Astrocyte (in vitro differentiated cells and primary cell): ENCODE measurements at regions not wholly inside any gene's neighbourhood (a gene's known extent, or its start where the extent isn't known, plus 50 kb on each side); places are given as distances from the start of the nearest gene placed in this dataset.
"Not testable (repeated sequence)": the region's sequence is repeated elsewhere in the genome, so short reads cannot be mapped to it uniquely, and the experiment has no call there.

Experiments used
- DNase-seq: peaks from one replicate; pipeline ENCODE4 v3.0.0-alpha.2; 2010; ENCODE audit warnings: low read depth
- FAIRE-seq: peaks from 2 replicates; lab custom pipeline; 2011; peaks lifted over from hg19 to GRCh38; lab: Jason Lieb, UNC
- H2AFZ ChIP-seq: 2 replicates; pipeline ENCODE4 v1.6.0; 2012; ENCODE audit warnings: low read depth, low read length, inconsistent platforms
- H3K27ac ChIP-seq: 2 replicates; pipeline ENCODE4 v1.5.1; 2011; ENCODE audit warnings: low read depth, low read length, inconsistent platforms
- H3K27me3 ChIP-seq: 2 replicates; pipeline ENCODE4 v1.6.0; 2011; ENCODE audit warnings: low read length, inconsistent platforms; ENCODE audit not compliant: insufficient read depth
- H3K36me3 ChIP-seq: 2 replicates; pipeline ENCODE4 v1.5.1; 2011; ENCODE audit warnings: low read length, inconsistent platforms; ENCODE audit not compliant: insufficient read depth
- H3K4me1 ChIP-seq: 2 replicates; pipeline ENCODE4 v1.5.1; 2011; ENCODE audit warnings: low read length, inconsistent platforms; ENCODE audit not compliant: insufficient read depth
- H3K4me2 ChIP-seq: 2 replicates; pipeline ENCODE4 v1.6.0; 2012; ENCODE audit warnings: low read length, inconsistent platforms
- H3K4me3 ChIP-seq: 2 replicates; pipeline ENCODE4 v1.5.1; 2011; ENCODE audit warnings: low read depth, mild to moderate bottlenecking, low read length, inconsistent platforms; ENCODE audit not compliant: insufficient read depth
- H3K79me2 ChIP-seq: 2 replicates; pipeline ENCODE4 v1.6.0; 2012; ENCODE audit warnings: mild to moderate bottlenecking, low read length, inconsistent platforms; ENCODE audit not compliant: insufficient read depth
- H3K9ac ChIP-seq: 2 replicates; pipeline ENCODE4 v1.6.0; 2012; ENCODE audit warnings: mild to moderate bottlenecking, low read length, inconsistent platforms
- H3K9me3 ChIP-seq: 2 replicates; pipeline ENCODE4 v1.5.1; 2012; ENCODE audit warnings: low read depth, mild to moderate bottlenecking, low read length, inconsistent platforms; ENCODE audit not compliant: insufficient read depth
- H4K20me1 ChIP-seq: 2 replicates; pipeline ENCODE4 v1.6.0; 2012; ENCODE audit warnings: low read length, inconsistent platforms; ENCODE audit not compliant: insufficient read depth
- H3K27ac Mint-ChIP-seq: one replicate; pipeline ENCODE4 v1.8.0; 2021; ENCODE audit warnings: mild to moderate bottlenecking, mixed read lengths; ENCODE audit not compliant: unreplicated experiment
- H3K27me3 Mint-ChIP-seq: one replicate; pipeline ENCODE4 v1.8.0; 2021; ENCODE audit warnings: low read depth, mixed read lengths; ENCODE audit not compliant: unreplicated experiment
- H3K36me3 Mint-ChIP-seq: one replicate; pipeline ENCODE4 v1.8.0; 2021; ENCODE audit warnings: low read depth, mixed read lengths; ENCODE audit not compliant: unreplicated experiment
- H3K4me1 Mint-ChIP-seq: one replicate; pipeline ENCODE4 v1.8.0; 2021; ENCODE audit warnings: low read depth, mixed read lengths; ENCODE audit not compliant: unreplicated experiment
- H3K4me3 Mint-ChIP-seq: one replicate; pipeline ENCODE4 v1.8.0; 2021; ENCODE audit warnings: mild to moderate bottlenecking, moderate library complexity, mixed read lengths; ENCODE audit not compliant: unreplicated experiment
- H3K9me3 Mint-ChIP-seq: one replicate; pipeline ENCODE4 v1.8.0; 2021; ENCODE audit warnings: mild to moderate bottlenecking, mixed read lengths; ENCODE audit not compliant: unreplicated experiment
- EZH2 ChIP-seq: IDR thresholded peaks from 2 replicates; pipeline ENCODE4 v1.6.1; 2012; ENCODE audit warnings: mild to moderate bottlenecking, low read length, inconsistent platforms; ENCODE audit not compliant: insufficient read depth
- TF ChIP-seq, protein P1 (sequence below): IDR thresholded peaks from 2 replicates; pipeline ENCODE4 v1.5.1; 2011; ENCODE audit warnings: low read depth, mild to moderate bottlenecking, inconsistent platforms, low read length, moderate library complexity; ENCODE audit not compliant: insufficient read depth

DNA sequence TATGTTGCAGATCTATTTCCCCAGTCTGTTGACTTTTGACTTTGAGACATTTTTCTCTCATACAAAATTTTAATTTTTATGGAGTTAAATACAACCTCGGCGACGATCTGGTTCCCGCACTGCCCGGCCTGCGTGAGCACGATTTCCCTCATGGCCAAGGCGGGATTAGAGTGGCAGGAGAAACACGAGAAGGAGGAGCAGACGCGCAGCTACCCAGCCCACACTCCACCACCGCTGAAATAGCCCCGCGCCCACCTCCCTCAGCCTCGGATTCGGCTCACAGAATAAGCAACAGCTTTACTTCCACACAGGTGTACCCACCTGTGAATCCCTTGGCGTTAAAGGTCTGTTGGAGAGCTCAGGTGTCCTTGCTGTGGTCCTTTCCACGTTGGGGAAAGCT is 4209.4 kb upstream of the OR11H1 start:
- not testable (repeated sequence) for H3K9me3 Mint-ChIP-seq, H3K27ac Mint-ChIP-seq, H3K4me1 ChIP-seq, H3K79me2 ChIP-seq, FAIRE-seq, H3K27me3 ChIP-seq, H3K4me2 ChIP-seq, H3K36me3 Mint-ChIP-seq, DNase-seq, H3K4me3 Mint-ChIP-seq, H2AFZ ChIP-seq, H4K20me1 ChIP-seq, H3K36me3 ChIP-seq, H3K27me3 Mint-ChIP-seq, H3K4me3 ChIP-seq, H3K4me1 Mint-ChIP-seq, H3K9me3 ChIP-seq, H3K9ac ChIP-seq, H3K27ac ChIP-seq

DNA sequence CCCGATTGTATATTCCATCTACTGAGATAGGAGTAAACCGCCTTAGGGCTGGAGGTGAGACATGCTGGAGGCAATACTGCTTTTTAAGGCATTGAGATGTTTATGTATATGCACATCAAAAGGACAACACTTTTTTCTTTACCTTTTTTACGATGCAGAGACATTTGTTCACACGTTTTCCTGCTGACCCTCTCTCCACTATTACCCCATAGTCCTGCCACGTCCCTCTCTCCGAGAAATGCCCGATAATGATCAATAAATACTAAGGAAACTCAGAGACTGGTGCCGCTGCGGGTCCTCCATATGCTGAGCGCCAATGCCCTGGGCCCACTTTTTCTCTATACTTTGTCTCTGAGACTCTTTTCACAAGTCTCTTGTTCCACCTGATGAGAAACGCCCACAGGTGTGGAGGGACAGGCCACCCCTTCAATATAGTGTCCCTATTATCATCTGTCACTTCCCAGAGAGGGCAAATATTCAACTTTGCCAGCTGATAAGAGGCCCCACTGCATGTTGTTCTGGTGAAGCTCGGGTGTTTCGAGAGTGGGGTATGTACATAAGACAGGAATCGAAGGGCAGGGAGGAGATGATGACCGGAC is 4203.5 kb upstream of the OR11H1 start:
- not testable (repeated sequence) for H2AFZ ChIP-seq, H3K9ac ChIP-seq, FAIRE-seq, H3K9me3 ChIP-seq, H3K27ac ChIP-seq, H3K4me1 ChIP-seq, H3K4me3 Mint-ChIP-seq, H3K36me3 Mint-ChIP-seq, H3K27me3 Mint-ChIP-seq, H3K9me3 Mint-ChIP-seq, H3K4me3 ChIP-seq, H3K79me2 ChIP-seq, H4K20me1 ChIP-seq, DNase-seq, H3K4me2 ChIP-seq, H3K4me1 Mint-ChIP-seq, H3K36me3 ChIP-seq, H3K27ac Mint-ChIP-seq, H3K27me3 ChIP-seq

DNA sequence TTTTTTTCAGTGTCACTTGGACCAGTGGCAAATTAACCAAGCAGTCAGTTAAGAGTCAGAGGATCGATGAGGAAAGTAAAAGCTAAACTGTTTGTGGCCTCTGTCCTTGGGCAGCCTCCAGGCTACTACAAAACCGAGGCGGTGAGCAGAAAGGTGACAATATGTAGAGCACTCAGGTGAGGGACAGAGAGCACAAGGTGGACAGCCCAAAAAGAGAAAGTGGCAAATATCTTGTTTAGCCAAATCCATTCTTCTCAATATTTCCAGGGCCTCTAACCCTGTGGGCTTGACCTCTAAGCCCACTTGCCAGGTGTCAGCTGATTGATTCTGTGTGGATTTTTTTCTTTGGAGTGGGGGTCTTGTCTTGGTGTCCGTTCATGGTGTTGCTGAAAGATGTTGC is 4202.2 kb upstream of the OR11H1 start:
- Histone ChIP-seq H3K27ac (no peak overlapping the region), H3K4me2 (no peak overlapping the region), H3K79me2 (no peaks in the 10 kb centered on the region), H3K9me3 (peaks cover 6% of the 10 kb centered on the region), H3K9ac (no peak overlapping the region), H3K36me3 (no peaks in the 10 kb centered on the region), H4K20me1 (no peaks in the 10 kb centered on the region), H2AFZ (no peak overlapping the region), H3K27me3 (no peaks in the 10 kb centered on the region), H3K4me3 (no peak overlapping the region), H3K4me1 (no peaks in the 10 kb centered on the region)
- Mint-ChIP-seq H3K4me3 (no peak overlapping the region), H3K9me3 (peaks cover 5% of the 10 kb centered on the region), H3K4me1 (no peaks in the 10 kb centered on the region), H3K27ac (no peak overlapping the region), H3K36me3 (no peaks in the 10 kb centered on the region), H3K27me3 (no peaks in the 10 kb centered on the region)
- DNase-seq, result no peak
- FAIRE-seq, result no peak
- TF ChIP-seq EZH2, result no peak
- TF ChIP-seq, protein P1, sequence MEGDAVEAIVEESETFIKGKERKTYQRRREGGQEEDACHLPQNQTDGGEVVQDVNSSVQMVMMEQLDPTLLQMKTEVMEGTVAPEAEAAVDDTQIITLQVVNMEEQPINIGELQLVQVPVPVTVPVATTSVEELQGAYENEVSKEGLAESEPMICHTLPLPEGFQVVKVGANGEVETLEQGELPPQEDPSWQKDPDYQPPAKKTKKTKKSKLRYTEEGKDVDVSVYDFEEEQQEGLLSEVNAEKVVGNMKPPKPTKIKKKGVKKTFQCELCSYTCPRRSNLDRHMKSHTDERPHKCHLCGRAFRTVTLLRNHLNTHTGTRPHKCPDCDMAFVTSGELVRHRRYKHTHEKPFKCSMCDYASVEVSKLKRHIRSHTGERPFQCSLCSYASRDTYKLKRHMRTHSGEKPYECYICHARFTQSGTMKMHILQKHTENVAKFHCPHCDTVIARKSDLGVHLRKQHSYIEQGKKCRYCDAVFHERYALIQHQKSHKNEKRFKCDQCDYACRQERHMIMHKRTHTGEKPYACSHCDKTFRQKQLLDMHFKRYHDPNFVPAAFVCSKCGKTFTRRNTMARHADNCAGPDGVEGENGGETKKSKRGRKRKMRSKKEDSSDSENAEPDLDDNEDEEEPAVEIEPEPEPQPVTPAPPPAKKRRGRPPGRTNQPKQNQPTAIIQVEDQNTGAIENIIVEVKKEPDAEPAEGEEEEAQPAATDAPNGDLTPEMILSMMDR, result no peak

DNA sequence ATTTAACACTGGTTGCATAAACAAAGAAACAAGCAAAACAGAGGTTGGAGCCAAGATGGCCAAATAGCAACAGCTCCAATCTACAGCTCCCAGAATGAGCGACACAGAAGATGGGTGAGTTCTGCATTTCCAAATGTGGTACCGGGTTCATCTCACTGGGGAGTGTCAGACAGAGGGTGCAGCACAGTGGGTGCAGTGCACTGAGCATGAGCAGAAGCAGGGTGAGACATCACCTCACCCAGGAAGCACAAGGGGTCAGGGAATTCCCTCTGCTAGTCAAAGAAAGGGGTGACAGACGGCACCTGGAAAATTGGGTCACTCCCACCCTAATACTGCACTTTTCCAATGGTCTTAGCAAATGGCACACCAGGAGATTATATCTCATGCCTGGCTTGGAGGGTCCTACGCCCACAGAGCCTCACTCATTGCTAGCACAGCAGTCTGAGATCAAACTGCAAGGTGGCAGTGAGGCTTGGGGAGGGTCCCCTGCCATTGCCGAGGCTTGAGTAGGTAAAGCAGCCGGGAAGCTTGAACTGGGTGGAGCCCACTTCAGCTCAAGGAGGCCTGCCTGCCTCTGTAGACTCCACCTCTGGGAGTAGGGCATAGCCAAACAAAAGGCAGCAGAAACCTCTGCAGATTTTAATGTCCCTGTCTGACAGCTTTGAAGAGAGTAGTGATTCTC is 4186.5 kb upstream of the OR11H1 start:
- not testable (repeated sequence) for H2AFZ ChIP-seq, H4K20me1 ChIP-seq, H3K4me1 Mint-ChIP-seq, H3K36me3 Mint-ChIP-seq, FAIRE-seq, H3K4me1 ChIP-seq, H3K27me3 Mint-ChIP-seq, H3K4me2 ChIP-seq, H3K27me3 ChIP-seq, H3K27ac Mint-ChIP-seq, H3K36me3 ChIP-seq, H3K4me3 Mint-ChIP-seq, H3K4me3 ChIP-seq, H3K9me3 ChIP-seq, H3K9ac ChIP-seq, H3K27ac ChIP-seq, H3K79me2 ChIP-seq, DNase-seq
- H3K9me3 Mint-ChIP-seq, result peaks cover 21% of the 10 kb centered on the region

DNA sequence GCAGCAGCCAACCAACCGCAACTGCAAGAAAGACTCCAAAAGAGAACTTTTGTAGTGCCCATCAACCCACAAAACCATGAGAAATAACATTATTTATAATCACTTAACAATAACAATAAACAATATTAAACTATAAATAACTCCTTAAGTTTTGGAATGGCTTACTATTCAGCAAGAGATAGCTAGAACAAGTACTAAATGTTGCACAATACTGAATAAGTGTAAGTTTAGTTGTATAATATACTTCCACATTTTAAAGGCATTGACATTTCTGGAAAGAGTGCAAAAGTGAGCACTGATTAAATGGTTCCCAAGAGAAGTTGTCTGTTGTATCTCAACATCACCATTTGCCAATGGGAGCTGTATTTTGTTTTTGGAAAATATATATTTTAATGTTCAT is 4176.8 kb upstream of the OR11H1 start:
- H3K9me3 ChIP-seq, H3K9ac ChIP-seq, FAIRE-seq, H2AFZ ChIP-seq, H3K27me3 Mint-ChIP-seq, H4K20me1 ChIP-seq, H3K27me3 ChIP-seq, H3K27ac ChIP-seq, H3K9me3 Mint-ChIP-seq, H3K36me3 Mint-ChIP-seq, DNase-seq, H3K4me3 ChIP-seq, H3K4me3 Mint-ChIP-seq, H3K79me2 ChIP-seq, H3K27ac Mint-ChIP-seq, H3K4me1 ChIP-seq, H3K4me2 ChIP-seq, H3K36me3 ChIP-seq, H3K4me1 Mint-ChIP-seq: not testable (repeated sequence)
